ENCODE measurements at regions not wholly inside any gene's neighbourhood (a gene's known extent, or its start where the extent isn't known, plus 50 kb on each side); places are given as distances from the start of the nearest gene placed in this dataset.

DNA sequence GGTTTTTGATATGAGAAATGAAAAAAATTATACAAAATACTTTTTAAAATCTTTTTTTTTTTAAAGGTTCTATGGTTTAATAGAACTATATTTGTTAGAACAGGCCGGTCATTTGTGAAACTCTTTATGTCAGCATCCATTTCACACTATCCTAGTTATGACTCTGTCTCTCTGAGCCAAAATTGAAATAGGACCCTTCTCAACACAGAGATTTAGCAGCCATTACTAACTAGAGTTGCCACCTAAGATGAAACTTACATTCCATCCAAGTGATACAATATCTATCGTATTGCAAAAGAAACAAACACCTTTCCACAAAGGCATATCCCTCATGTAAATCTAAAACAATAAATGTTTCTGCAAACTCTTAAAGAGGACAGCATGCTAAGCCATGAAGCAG is 249.8 kb downstream of the CDH11 start:
- TF ChIP-seq, protein P1, sequence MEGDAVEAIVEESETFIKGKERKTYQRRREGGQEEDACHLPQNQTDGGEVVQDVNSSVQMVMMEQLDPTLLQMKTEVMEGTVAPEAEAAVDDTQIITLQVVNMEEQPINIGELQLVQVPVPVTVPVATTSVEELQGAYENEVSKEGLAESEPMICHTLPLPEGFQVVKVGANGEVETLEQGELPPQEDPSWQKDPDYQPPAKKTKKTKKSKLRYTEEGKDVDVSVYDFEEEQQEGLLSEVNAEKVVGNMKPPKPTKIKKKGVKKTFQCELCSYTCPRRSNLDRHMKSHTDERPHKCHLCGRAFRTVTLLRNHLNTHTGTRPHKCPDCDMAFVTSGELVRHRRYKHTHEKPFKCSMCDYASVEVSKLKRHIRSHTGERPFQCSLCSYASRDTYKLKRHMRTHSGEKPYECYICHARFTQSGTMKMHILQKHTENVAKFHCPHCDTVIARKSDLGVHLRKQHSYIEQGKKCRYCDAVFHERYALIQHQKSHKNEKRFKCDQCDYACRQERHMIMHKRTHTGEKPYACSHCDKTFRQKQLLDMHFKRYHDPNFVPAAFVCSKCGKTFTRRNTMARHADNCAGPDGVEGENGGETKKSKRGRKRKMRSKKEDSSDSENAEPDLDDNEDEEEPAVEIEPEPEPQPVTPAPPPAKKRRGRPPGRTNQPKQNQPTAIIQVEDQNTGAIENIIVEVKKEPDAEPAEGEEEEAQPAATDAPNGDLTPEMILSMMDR (conservative IDR thresholded peaks at IDR 0.05): no peak
- TF ChIP-seq ZFX (IDR thresholded peaks at IDR 0.05): no peak

All from C4-2B (cell line).